HG03442 (cell line): ENCODE measurements at regions not wholly inside any gene's neighbourhood (a gene's known extent, or its start where the extent isn't known, plus 50 kb on each side); places are given as distances from the start of the nearest gene placed in this dataset.
"Not testable (repeated sequence)": the region's sequence is repeated elsewhere in the genome, so short reads cannot be mapped to it uniquely, and the experiment has no call there.

ENCODE experiments used
- ATAC-seq: cut with Tn5 transposase; IDR thresholded peaks from one replicate; pipeline ENCODE4 v1.9.1; 2021; ENCODE audit warnings: mild to moderate bottlenecking, moderate library complexity; ENCODE audit not compliant: unreplicated experiment

DNA sequence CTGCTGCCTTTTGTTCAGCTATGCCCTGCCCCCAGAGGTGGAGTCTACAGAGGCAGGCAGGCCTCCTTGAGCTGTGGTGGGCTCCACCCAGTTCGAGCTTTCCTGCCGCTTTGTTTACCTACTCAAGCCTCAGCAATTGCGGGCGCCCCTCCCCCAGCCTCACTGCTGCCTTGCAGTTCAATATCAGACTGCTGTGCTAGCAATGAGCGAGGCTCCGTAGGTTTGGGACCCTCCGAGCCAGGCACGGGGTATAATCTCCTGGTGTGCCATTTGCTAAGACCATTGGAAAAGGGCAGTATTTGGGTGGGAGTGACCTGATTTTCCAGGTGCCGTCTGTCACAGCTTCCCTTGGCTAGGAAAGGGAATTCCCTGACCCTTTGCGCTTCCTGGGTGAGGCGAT lies 51.9 kb downstream of the DIPK2A start:
- not testable (repeated sequence) for ATAC-seq

DNA sequence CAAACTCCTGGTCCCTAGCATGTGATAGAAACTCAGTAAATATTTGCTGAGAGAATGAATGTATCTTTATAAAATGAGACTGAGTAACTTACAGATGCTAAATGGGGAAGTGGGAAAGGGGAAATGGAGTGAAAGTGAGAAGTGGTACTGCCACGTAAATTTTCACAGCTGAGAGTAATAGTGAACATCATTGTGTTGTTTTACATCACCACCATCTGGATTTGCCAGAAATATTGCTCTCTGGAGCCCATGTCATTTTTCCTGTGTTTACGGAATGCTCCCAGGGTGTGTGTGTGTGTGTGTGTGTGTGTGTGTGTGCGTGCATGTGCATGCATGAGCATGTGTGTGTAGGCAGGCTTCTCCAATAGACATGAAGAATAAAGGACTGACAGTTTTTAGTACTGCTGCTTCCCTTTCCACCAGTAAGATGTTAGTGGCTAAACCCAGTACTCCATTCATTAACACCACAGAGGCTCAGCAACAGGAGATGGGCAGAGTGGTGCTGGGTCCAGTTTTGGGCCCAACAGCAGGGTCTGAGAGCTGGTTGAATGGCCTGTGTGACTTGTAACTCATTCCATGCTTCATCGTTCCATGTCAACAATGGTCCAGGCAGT lies 57.3 kb downstream of the DIPK2A start:
- ATAC-seq: peak; percentile 83

- ATAC-seq: no peak
These were observed 58.1 kb downstream of the DIPK2A start for GRCh38 chr3:144029769-144030168.

GRCh38 chr3:144031938-144032337 lies 60.3 kb downstream of the DIPK2A start:
- ATAC-seq: no peak

- peak; percentile 78 for ATAC-seq
These were observed 61.1 kb downstream of the DIPK2A start for GRCh38 chr3:144032531-144033239.

- ATAC-seq: no peak
These were observed 61.6 kb downstream of the DIPK2A start for GRCh38 chr3:144033240-144033589.

DNA sequence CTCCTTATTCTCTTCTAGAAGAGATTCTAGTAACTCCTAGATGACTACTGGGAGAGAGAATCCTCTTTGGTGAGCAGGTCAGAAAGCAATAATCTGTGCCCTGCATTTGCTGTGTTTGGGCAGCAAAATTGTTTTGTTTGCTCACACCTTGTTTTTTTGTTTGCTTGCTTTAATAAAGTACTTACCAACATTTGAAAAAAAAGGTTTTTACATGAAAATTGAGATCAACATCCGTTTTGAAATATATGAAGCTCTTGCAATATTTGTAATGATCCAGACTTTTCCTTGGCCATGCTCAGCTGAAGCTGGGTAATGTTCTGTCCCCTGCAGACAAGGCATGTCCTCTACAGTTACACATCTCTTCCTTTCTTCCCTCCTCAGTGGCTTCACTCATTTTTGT lies 62.2 kb downstream of the DIPK2A start:
- no peak for ATAC-seq

GRCh38 chr3:144034715-144035290 lies 63.2 kb downstream of the DIPK2A start:
- no peak for ATAC-seq

DNA sequence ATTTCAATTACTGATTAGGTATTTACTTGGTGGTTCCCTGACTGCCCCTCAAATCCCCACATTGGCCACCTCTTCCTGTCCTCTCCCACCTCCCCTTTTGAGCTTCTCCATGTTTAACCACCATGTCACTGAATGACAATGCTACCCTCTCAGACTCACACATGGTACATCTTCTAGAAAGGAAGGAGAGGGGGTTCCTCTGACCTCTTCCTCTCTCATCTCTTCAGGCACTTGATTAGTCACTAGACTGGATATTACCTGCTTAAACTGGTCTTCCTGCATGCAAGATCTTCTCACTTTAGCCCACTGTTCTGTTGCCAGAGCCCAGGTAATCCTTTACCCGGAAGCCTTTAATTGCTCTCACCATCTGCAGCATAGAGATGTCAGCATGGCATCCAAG lies 64.9 kb downstream of the DIPK2A start:
- ATAC-seq: no peak

DNA sequence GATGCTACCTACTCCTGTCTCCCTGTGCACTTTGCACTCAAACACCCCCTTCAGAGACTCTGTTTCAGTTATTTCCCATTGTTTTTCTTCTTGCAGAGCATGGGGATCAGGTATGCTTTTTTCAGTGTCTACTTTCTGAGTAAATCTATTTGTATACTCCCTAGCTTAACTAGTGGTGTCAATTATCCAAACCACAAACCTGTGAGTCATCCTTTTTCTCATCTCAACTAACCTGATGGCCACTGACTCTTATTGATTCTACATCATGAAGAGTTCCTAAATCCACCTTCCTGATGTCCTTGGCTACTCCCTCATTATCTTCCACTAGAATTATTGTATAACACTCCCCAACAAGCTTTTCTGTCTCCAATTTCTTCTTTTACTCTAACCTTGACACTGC lies 68.0 kb downstream of the DIPK2A start:
- no peak for ATAC-seq

GRCh38 chr3:144041960-144042556 lies 70.4 kb downstream of the DIPK2A start:
- ATAC-seq: no peak

GRCh38 chr3:144045766-144046165 lies 74.1 kb downstream of the DIPK2A start:
- no peak for ATAC-seq

GRCh38 chr3:144049374-144049773 lies 77.8 kb downstream of the DIPK2A start:
- no peak for ATAC-seq

DNA sequence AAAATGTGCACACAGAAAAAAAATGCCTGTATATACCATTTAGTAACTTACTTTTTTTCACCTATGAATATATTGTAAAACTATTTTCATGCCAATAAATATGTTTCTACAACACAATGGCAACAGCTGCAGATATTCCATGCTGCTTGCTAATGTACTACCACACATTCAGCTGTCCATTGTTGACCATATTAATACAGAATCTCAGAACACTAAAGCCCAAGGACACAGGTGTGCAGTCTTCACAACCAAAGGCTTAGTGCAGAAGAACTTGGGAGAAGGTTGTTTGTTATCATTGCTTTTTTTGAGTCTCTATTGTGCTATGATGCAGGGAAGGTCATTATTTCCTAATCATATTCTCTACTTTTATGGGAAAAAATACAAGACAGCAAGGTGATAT lies 79.6 kb downstream of the DIPK2A start:
- no peak for ATAC-seq

GRCh38 chr3:144052275-144052674 lies 80.7 kb downstream of the DIPK2A start:
- ATAC-seq: no peak

DNA sequence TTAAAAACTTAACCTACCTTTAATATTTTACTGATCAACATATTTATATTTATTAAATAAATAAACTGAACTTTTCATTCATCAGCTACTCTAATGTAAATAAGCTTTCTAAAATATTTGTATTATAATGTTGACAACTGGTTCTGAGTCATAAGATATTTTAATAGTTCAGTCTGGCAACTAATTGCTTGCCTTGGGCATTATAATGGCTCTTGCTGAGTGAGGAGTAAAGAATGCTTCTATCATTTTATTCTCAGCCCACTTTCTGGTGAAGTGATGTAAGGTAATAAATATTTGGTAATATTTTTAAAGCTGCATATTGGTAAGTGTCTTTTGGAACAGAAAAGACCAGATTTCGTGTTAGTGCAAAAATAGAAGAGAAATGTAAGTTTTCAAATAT lies 81.5 kb downstream of the DIPK2A start:
- ATAC-seq: no peak

DNA sequence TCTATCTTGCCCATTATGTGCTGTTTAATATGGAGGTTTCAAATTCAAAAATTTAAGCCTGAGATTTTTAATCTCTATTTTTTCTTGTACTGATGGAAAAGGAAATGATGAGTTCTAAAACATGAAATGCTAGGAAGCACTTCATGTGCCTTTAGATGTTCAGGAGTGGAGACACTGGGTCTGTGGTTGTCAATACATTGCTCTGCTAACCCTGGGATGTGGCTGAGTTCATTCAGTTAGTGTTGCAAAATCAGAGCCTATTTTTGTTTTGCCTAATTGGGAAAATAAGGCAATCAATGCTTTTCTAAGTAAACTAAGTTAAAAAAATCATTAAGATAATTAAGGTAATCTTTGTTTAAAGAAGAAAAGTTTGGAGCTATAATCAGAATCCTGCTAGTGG lies 83.1 kb downstream of the DIPK2A start:
- no peak for ATAC-seq

GRCh38 chr3:144055604-144056003 lies 84.0 kb downstream of the DIPK2A start:
- ATAC-seq: no peak

GRCh38 chr3:144058713-144059112 lies 87.1 kb downstream of the DIPK2A start:
- peak; percentile 67 for ATAC-seq

GRCh38 chr3:144059481-144059880 lies 87.9 kb downstream of the DIPK2A start:
- ATAC-seq: no peak

DNA sequence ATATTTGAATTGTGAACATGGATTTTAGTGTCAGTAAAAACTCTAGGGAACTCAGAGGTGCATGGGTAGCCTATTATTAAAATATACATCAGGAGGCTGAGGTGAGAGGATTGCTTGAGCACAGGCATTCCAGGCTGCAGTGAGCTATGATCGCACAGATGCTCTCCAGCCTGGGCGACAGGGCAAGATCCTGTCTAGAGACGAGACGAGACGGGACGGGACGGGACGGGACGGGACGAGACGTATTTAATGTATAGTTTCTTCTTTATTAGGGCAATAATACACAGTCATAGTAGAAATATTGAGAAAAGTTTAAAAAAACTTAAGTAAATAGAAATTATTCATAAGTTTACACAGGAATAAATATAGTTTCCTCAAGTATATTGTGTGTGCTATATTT lies 89.3 kb downstream of the DIPK2A start:
- no peak for ATAC-seq

GRCh38 chr3:144063306-144063705 lies 91.7 kb downstream of the DIPK2A start:
- no peak for ATAC-seq
